ENCODE measurements at regions not wholly inside any gene's neighbourhood (a gene's known extent, or its start where the extent isn't known, plus 50 kb on each side); places are given as distances from the start of the nearest gene placed in this dataset.

DNA sequence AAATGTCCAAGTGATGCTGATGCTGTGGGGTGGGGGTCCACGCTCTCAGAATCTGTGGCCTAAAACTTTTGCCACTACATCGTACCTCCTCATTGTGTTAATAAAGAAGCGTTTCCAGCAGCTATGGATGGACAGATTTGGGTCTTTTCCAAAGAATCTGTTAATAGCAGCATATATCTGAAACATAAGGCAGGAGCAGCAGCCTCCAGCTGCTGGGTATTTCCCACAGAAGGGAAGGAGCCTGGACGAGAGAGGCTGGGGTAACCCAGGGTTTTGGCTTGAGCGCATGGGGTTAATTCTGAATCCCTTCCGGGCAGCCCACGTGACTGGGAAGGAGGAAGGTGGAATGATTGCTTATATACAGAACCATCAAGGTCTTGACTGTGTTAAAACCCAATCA lies 332.4 kb downstream of the BCOR start:
- TF ChIP-seq, protein P1, sequence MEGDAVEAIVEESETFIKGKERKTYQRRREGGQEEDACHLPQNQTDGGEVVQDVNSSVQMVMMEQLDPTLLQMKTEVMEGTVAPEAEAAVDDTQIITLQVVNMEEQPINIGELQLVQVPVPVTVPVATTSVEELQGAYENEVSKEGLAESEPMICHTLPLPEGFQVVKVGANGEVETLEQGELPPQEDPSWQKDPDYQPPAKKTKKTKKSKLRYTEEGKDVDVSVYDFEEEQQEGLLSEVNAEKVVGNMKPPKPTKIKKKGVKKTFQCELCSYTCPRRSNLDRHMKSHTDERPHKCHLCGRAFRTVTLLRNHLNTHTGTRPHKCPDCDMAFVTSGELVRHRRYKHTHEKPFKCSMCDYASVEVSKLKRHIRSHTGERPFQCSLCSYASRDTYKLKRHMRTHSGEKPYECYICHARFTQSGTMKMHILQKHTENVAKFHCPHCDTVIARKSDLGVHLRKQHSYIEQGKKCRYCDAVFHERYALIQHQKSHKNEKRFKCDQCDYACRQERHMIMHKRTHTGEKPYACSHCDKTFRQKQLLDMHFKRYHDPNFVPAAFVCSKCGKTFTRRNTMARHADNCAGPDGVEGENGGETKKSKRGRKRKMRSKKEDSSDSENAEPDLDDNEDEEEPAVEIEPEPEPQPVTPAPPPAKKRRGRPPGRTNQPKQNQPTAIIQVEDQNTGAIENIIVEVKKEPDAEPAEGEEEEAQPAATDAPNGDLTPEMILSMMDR (IDR thresholded peaks at IDR 0.05; ENCODE audit: low read length), result no peak
- TF ChIP-seq EZH2 (IDR thresholded peaks at IDR 0.05; ENCODE audit: borderline replicate concordance, low read length), result no peak
